ENCODE measurements at regions not wholly inside any gene's neighbourhood (a gene's known extent, or its start where the extent isn't known, plus 50 kb on each side); places are given as distances from the start of the nearest gene placed in this dataset.

DNA sequence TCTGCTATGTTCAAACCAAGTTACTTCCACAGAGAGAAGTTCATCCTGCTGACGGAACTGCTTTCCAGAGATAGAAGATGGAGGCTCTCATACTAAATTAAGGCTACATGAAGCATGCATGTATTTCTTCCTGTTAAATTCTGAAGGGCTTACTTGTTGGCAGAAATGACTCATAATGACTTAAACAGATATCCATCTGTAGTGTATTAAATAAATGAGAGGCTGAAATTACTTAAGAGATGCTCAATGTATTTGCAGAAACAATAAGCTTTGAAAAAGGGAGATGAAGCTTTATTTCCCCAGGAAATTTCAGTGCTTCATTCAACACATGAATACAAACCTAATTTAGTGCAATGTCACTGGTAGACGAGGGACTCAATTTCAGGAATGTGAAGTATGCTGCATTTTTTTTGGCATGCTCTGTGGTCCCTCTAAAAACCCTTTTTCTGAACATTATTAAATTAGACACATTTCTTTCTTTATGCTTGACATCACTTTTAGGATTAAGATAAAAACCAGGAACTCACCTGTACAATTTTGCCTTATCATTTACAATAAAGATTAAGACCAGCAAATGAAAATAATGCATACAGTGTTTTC lies 759.1 kb upstream of the POU3F4 start:
- 68% methylated on average over 2 of the region's 2 CpGs; no CpG with 5 or more reads in 1 of the 2 experiments for WGBS, 2 experiments (ENCODE audit: extremely low coverage in 1 of 2, insufficient coverage in 1 of 2, insufficient read length in 1 of 2, insufficient replicate concordance in 2 of 2, low coverage in 1 of 2, low lambda C conversion rate in 2 of 2, missing lambda C conversion rate in 1 of 2)
- peaks cover 0 to 4% (median 2%) of the 10 kb centered on the region in 4 experiments; a peak in 2 of 7 replicates for H3K4me1 ChIP-seq (replicated peaks in 1 of 4; ENCODE audit: control insufficient read depth in 3 of 4, insufficient read depth in 4 of 4, low read length in 3 of 4)
- H2BK12ac ChIP-seq (ENCODE audit: low read depth, low read length), result no peak overlapping the region
- H4K8ac ChIP-seq (ENCODE audit: extremely low read depth, insufficient read depth, low read length), result no peak overlapping the region
- ChIA-PET POLR2A (ENCODE audit: partially characterized antibody) (no interaction called here), CTCF (ENCODE audit: partially characterized antibody) (no interaction called here)
- DNase-seq (ENCODE audit: low read depth in 1 of 2, low spot score in 2 of 2) (no peak), FAIRE-seq (no peak)
- H2BK5ac ChIP-seq (ENCODE audit: low read depth, low read length), result no peak overlapping the region
- H2BK15ac ChIP-seq (ENCODE audit: low read length), result no peak overlapping the region
- no peak overlapping the region for H2BK120ac ChIP-seq (replicated peaks; ENCODE audit: low read depth, low read length)
- H3K36me3 ChIP-seq (ENCODE audit: control insufficient read depth in 2 of 4, insufficient read depth in 4 of 4, low read length in 3 of 4), result no peaks in the 10 kb centered on the region
- no peaks in the 10 kb centered on the region for H3K79me2 ChIP-seq (ENCODE audit: control insufficient read depth in 1 of 2, insufficient read depth in 2 of 2, low read length in 2 of 2)
- no peak overlapping the region for H4K91ac ChIP-seq (replicated peaks; ENCODE audit: insufficient read length, low read length)
- H2AK5ac ChIP-seq (ENCODE audit: low read depth, low read length), result no peak overlapping the region
- H3K23me2 ChIP-seq (ENCODE audit: low read depth, low read length), result no peaks in the 10 kb centered on the region
- no peak overlapping the region for H3K4ac ChIP-seq (replicated peaks; ENCODE audit: insufficient read length, low read depth, low read length)
- H2AFZ ChIP-seq (ENCODE audit: low read length), result no peak overlapping the region
- H3K18ac ChIP-seq (ENCODE audit: extremely low read depth, low read length), result no peak overlapping the region
- H3K23ac ChIP-seq (ENCODE audit: insufficient read length), result no peak overlapping the region
- no peaks in the 10 kb centered on the region for H4K20me1 ChIP-seq (replicated peaks in 1 of 2; ENCODE audit: control insufficient read depth in 1 of 2, insufficient read depth in 2 of 2, low read length in 2 of 2)
- no peak overlapping the region for H4K5ac ChIP-seq (ENCODE audit: insufficient read length, low read depth, low read length)
- no peak overlapping the region for H3K56ac ChIP-seq (replicated peaks; ENCODE audit: insufficient read length, low read depth, low read length)
- no peaks in the 10 kb centered on the region for H3K79me1 ChIP-seq (ENCODE audit: low read depth, low read length)
- no peaks in the 10 kb centered on the region for H3K27me3 ChIP-seq (replicated peaks in 1 of 4; ENCODE audit: control insufficient read depth in 3 of 4, extremely low read depth in 1 of 4, insufficient read depth in 3 of 4, low read length in 3 of 4)
- no peak overlapping the region for H3K27ac ChIP-seq (ENCODE audit: low read depth, low read length)
- H3K4me3 ChIP-seq (ENCODE audit: extremely low read depth in 1 of 4, insufficient read depth in 2 of 4, low read depth in 3 of 4, low read length in 4 of 4), result no peak overlapping the region
- TF ChIP-seq TEAD4 (IDR thresholded peaks at IDR 0.05; ENCODE audit: low read depth, low read length) (0 out of 2 replicates have a peak, but pooled peaks have one; percentile 53), CBX5 (IDR thresholded peaks at IDR 0.05; ENCODE audit: low read depth, low read length) (no peak), SIN3A (conservative IDR thresholded peaks at IDR 0.05 in 1 of 2, IDR thresholded peaks at IDR 0.05 in 1 of 2; ENCODE audit: low read depth in 1 of 2, low read length in 2 of 2) (no peak)
- H3K4me2 ChIP-seq (ENCODE audit: insufficient read depth in 1 of 2, low read depth in 2 of 2, low read length in 2 of 2), result no peak overlapping the region
- no peak overlapping the region for H3K14ac ChIP-seq (ENCODE audit: insufficient read length)
- H2BK20ac ChIP-seq (ENCODE audit: low read length), result no peak overlapping the region
- no peaks in the 10 kb centered on the region for H3K9me3 ChIP-seq (ENCODE audit: insufficient read depth in 2 of 2, low read depth in 1 of 2, low read length in 1 of 2)
- no peak overlapping the region for H3K9ac ChIP-seq (replicated peaks in 1 of 4; ENCODE audit: extremely low read depth in 1 of 4, low read depth in 3 of 4, low read length in 3 of 4)

Measured in H1 (cell line).